OCI-LY7 (cell line): ENCODE measurements at regions not wholly inside any gene's neighbourhood (a gene's known extent, or its start where the extent isn't known, plus 50 kb on each side); places are given as distances from the start of the nearest gene placed in this dataset.

Experiments used
- BruUV-seq: library from RNA; stranded (reverse); fragments of 400-500 nt; replicated peaks from 2 replicates; lab custom pipeline; 2021; lab: Mats Ljungman, UMichigan
- CTCF ChIA-PET: fragments of 300-600 bp; sonication (Branson Sonifier 250); formaldehyde crosslinking; loops from one replicate; lab custom pipeline; 2022; ENCODE audit warnings: antibody characterized with exemption; ENCODE audit not compliant: unreplicated experiment; lab: Charles Lee
- POLR2A ChIA-PET: fragments of 300-600 bp; sonication (Branson Sonifier 250); formaldehyde crosslinking; loops from one replicate; lab custom pipeline; 2022; ENCODE audit warnings: antibody characterized with exemption; lab: Charles Lee
- DNase-seq: peaks from one replicate; pipeline ENCODE4 v3.0.0-alpha.2; 2015; ENCODE audit warnings: low spot score
- H2AFZ ChIP-seq: fragments of 200-600 bp; sonication (generic), shearing (Covaris generic); 2 replicates; pipeline ENCODE4 v1.6.1; 2014; ENCODE audit warnings: mild to moderate bottlenecking, antibody characterized with exemption, low read length, moderate library complexity
- H3K27ac ChIP-seq: fragments of 200-600 bp; sonication (generic); 2 replicates; pipeline ENCODE4 v1.5.1; 2014; ENCODE audit warnings: mixed run types, low read depth, mild to moderate bottlenecking, moderate library complexity, low read length, inconsistent platforms; ENCODE audit not compliant: poor library complexity, severe bottlenecking
- H3K36me3 ChIP-seq: fragments of 200-600 bp; sonication (generic); 2 replicates; pipeline ENCODE4 v1.6.1; 2014; ENCODE audit warnings: mild to moderate bottlenecking, antibody characterized with exemption, low read length, moderate library complexity, mixed read lengths; ENCODE audit not compliant: insufficient read depth
- H3K4me1 ChIP-seq: fragments of 200-600 bp; sonication (generic); 2 replicates; pipeline ENCODE4 v1.5.1; 2014; ENCODE audit warnings: mild to moderate bottlenecking, low read length; ENCODE audit not compliant: insufficient read depth, poor library complexity, severe bottlenecking
- H3K4me2 ChIP-seq: fragments of 200-600 bp; sonication (generic); 2 replicates; pipeline ENCODE4 v1.6.1; 2014; ENCODE audit warnings: mild to moderate bottlenecking, low read length
- H3K4me3 ChIP-seq: fragments of 200-600 bp; sonication (generic); 2 replicates; pipeline ENCODE4 v1.5.1; 2014; ENCODE audit warnings: mild to moderate bottlenecking, low read depth, low read length; ENCODE audit not compliant: poor library complexity, severe bottlenecking
- H3K79me2 ChIP-seq: fragments of 200-600 bp; sonication (generic); 2 replicates; pipeline ENCODE4 v1.6.1; 2016; ENCODE audit warnings: low read depth, mild to moderate bottlenecking, low read length, moderate library complexity, mixed read lengths; ENCODE audit not compliant: insufficient read depth
- H3K9me2 ChIP-seq: fragments of 200-600 bp; sonication (generic); 2 replicates; pipeline ENCODE4 v1.6.1; 2016; ENCODE audit warnings: mild to moderate bottlenecking, low read length, mixed read lengths; ENCODE audit not compliant: insufficient read depth
- H3K9me3 ChIP-seq: fragments of 200-600 bp; sonication (generic); 2 replicates; pipeline ENCODE4 v1.6.1; 2014; ENCODE audit warnings: mild to moderate bottlenecking, mixed run types, low read length, mixed read lengths
- H4K20me1 ChIP-seq: fragments of 200-600 bp; sonication (generic); 2 replicates; pipeline ENCODE4 v1.6.1; 2014; ENCODE audit warnings: mild to moderate bottlenecking, antibody characterized with exemption, low read length, moderate library complexity, mixed read lengths; ENCODE audit not compliant: insufficient read depth
- EZH2phosphoT487 ChIP-seq: fragments of 200-600 bp; sonication (generic); IDR thresholded peaks from 2 replicates; pipeline ENCODE4 v1.6.1; 2018; ENCODE audit warnings: low read depth, borderline replicate concordance, mild to moderate bottlenecking, mixed run types, antibody characterized with exemption, low read length, moderate library complexity, mixed read lengths
- intact Hi-C: fragments of 100-400 bp; cut with micrococcal nuclease; formaldehyde crosslinking; loops from one replicate; pipeline ENCODE4 v1.10.0; 2022; ENCODE audit not compliant: unreplicated experiment
- TF ChIP-seq, protein P1 (sequence below): fragments of 200-600 bp; sonication (generic); conservative IDR thresholded peaks from 2 replicates; pipeline ENCODE4 v1.5.1; 2014; ENCODE audit warnings: mild to moderate bottlenecking, antibody characterized with exemption, low read length, moderate library complexity, mixed read lengths

DNA sequence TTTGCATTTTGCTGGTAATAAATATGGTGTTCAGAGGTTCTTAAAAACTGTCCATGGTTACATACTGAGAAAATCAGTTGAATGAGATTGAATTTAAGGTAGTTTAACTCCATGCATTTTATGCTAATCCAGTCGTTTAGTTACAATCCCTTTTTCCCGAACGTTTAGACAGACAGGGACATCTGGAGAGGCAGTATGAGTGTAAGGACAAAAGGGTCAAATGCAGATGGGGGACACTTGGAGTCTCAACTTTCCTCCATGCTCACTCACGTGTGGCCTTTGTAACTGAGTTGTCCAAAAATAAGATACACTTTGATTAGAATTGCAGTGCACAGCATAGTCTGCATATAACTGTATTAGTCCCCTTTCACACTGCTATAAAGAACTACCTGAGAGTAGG, 63.9 kb downstream of the RDH14 start:
- CTCF ChIA-PET: no interaction called here
- POLR2A ChIA-PET: interaction anchor here (0.6 kb wide), 2 partner anchors 30 to 1672 kb away, joined by 3 read pairs; no protein-coding TSS in a partner anchor
- intact Hi-C loops: no loop called here

DNA sequence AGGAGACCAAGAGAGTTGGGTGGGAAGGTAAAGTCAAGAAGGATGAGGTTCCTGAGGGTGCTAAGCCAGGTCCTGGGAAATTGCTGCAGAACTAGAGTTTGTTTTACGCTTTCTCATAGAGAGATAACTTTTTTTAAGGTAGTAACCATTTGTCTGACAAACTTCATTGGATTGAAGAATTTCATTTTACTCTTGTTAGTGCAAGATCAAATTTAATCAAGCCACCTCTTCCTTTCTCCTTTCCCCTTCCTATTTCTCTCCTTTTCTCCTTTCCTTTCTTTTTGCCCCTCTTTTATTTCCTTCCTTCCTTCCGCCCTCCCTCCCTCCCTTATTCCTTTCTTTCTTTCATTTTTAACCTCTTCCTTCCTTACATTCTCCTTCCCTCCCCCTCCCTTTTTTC, 65.4 kb downstream of the RDH14 start:
- BruUV-seq: no TSS peak
- no peak for DNase-seq
- Histone ChIP-seq H3K4me1 (no peaks in the 10 kb centered on the region), H3K27ac (no peak overlapping the region), H3K79me2 (no peaks in the 10 kb centered on the region), H4K20me1 (no peaks in the 10 kb centered on the region), H2AFZ (no peak overlapping the region), H3K4me3 (no peak overlapping the region), H3K9me2 (no peaks in the 10 kb centered on the region), H3K4me2 (no peak overlapping the region), H3K36me3 (no peaks in the 10 kb centered on the region), H3K9me3 (no peaks in the 10 kb centered on the region)
- CTCF ChIA-PET: no interaction called here
- no peak for TF ChIP-seq EZH2phosphoT487
- TF ChIP-seq, protein P1, sequence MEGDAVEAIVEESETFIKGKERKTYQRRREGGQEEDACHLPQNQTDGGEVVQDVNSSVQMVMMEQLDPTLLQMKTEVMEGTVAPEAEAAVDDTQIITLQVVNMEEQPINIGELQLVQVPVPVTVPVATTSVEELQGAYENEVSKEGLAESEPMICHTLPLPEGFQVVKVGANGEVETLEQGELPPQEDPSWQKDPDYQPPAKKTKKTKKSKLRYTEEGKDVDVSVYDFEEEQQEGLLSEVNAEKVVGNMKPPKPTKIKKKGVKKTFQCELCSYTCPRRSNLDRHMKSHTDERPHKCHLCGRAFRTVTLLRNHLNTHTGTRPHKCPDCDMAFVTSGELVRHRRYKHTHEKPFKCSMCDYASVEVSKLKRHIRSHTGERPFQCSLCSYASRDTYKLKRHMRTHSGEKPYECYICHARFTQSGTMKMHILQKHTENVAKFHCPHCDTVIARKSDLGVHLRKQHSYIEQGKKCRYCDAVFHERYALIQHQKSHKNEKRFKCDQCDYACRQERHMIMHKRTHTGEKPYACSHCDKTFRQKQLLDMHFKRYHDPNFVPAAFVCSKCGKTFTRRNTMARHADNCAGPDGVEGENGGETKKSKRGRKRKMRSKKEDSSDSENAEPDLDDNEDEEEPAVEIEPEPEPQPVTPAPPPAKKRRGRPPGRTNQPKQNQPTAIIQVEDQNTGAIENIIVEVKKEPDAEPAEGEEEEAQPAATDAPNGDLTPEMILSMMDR: no peak
- intact Hi-C loops: no loop called here
- POLR2A ChIA-PET: interaction anchor here (0.7 kb wide), 1 partner anchor 38 kb away, joined by 6 read pairs; no protein-coding TSS in a partner anchor

More for the DNA sequence above, 63.9 kb downstream of the RDH14 start:
- Histone ChIP-seq H3K4me1 (no peaks in the 10 kb centered on the region), H3K36me3 (no peaks in the 10 kb centered on the region), H4K20me1 (no peaks in the 10 kb centered on the region), H3K4me2 (no peak overlapping the region), H2AFZ (no peak overlapping the region), H3K9me2 (no peaks in the 10 kb centered on the region), H3K27ac (no peak overlapping the region), H3K4me3 (no peak overlapping the region), H3K9me3 (no peaks in the 10 kb centered on the region), H3K79me2 (no peaks in the 10 kb centered on the region)
- DNase-seq: no peak
- BruUV-seq: no TSS peak
- TF ChIP-seq, protein P1: no peak
- TF ChIP-seq EZH2phosphoT487: no peak

DNA sequence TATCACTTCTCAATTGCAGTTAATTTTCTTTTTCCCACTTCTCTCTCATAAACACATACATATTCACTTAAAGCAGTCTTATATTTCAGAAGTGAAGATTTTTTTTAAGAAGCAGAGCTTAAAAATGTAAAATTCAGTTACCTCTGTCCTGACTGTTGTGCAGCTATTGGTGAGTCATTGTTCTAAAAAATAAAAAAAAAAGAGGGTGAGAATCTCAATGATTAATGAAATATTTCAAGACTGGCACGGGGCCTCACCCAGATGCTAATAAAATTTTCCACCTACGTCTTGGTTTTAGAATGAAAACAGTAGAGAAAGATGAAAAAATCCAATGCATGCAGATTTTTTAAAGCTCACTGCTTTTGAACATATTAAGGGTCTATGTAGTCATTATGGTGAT, 67.7 kb downstream of the RDH14 start:
- Histone ChIP-seq H4K20me1 (no peaks in the 10 kb centered on the region), H3K9me3 (no peaks in the 10 kb centered on the region), H3K9me2 (no peaks in the 10 kb centered on the region), H3K27ac (no peak overlapping the region), H3K79me2 (no peaks in the 10 kb centered on the region), H3K4me3 (no peak overlapping the region), H3K36me3 (no peaks in the 10 kb centered on the region), H2AFZ (no peak overlapping the region), H3K4me1 (no peaks in the 10 kb centered on the region), H3K4me2 (no peak overlapping the region)
- intact Hi-C loops: no loop called here
- CTCF ChIA-PET: no interaction called here
- TF ChIP-seq, protein P1: no peak
- DNase-seq: no peak
- POLR2A ChIA-PET: interaction anchor here (0.5 to 0.8 kb wide), 2 partner anchors 15 to 70 kb away, joined by 3 to 5 read pairs; no protein-coding TSS in a partner anchor
- BruUV-seq: no TSS peak
